GM21367 (cell line): ENCODE measurements at regions not wholly inside any gene's neighbourhood (a gene's known extent, or its start where the extent isn't known, plus 50 kb on each side); places are given as distances from the start of the nearest gene placed in this dataset.

Source experiments
- ATAC-seq: cut with Tn5 transposase; IDR thresholded peaks from one replicate; pipeline ENCODE4 v1.9.1; 2021; ENCODE audit not compliant: unreplicated experiment

DNA sequence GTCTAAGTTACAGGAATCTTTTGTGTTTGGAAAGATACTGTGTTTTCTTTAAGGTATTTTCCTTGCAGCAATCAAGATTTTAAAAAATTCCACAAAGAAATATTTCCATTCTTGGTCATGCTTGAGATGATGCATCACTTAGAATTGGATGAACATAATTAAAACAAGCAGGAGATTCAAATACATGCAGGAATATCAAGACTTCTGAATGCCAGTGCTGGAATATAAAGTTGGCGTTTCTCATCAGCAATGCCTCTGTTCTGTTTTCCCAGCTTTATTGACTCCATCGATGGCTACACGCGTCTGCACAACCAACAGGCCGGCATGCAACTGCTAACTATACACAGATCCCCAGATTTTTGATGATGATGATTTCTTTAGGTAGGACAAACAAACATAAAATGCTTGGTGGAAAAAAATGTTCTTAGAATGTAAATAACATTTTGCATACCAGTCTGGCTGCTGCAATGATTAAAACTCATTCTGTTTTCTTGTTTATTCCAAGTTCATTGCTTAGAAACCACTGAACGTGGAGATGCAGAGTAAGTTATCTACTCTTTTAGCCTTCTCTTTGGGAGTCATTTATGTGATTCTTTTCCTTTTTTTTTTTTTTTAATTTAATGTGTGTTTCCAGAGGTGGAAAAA, 91.3 kb upstream of the FAM171A1 start:
- no peak for ATAC-seq

DNA sequence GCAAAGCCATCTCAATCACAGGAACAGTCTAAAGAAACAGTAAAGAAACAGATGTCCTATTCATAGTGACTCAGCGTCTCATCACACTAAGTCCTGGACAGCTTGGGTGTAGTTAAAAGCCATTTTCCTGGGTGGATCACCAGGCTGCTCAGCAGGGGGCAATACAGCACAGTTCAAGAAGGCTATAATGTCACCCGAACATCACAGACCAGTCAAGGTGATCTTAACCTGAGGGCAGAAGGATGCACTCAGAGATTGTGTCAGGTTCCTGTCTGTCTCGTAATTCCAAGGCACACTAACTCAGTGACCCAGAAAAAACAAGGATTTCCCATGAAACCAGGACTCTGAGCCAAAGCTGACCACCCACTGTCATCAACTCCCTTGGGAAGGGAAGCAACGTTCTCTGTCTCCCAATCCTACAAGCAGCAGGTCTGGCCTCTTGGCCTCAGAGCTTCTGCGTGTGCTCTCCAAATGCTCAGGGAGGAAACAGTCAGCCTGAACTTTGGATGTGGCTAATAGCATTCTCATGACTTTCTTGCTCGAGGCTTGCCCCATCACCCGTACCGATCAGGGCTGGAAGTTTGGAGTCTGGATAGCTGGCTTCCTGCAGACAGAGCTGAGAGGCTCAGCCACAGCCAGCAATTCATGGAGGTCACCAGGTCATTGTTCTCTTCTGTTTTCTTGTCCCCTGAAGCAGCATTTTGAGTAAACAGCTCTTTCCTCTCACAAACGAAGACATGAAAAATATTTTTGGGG, 90.4 kb upstream of the FAM171A1 start:
- ATAC-seq: no peak

DNA sequence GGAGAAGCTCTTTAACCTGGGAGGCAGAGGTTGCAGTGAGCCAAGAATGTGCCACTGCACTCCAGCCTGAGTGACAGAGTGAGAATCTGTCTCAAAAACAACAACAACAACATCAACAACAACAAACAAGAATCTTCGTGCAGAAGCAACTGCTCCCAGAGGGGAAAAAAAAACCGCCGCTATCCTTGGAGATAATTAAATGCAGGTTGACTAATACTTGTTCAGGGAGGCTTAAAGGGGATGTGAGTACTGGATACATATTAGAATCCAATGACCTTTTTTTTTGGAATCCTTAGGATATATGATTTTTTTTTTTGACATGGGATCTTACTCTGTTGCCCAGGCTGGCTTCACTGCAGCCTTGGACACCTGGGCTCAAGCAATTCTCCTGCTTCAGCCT, 89.6 kb upstream of the FAM171A1 start:
- no peak for ATAC-seq

DNA sequence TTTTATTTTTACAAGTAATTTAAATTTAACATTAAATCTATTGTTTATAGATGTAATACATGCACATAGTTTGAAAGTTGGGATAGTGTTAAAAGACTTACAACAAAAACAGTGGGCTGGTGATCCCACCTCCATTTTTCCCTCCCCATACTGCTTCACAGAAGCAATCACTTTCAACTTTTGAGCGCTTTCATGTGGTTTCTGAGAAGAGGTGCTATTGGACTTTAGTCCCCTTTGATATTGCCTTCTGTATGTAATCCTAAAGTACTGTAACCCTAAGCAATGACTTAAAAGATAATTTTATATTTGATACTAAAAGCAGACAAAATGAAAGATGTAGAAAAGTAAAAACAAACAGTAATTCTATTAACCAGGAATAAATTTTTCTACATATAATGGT, 88.1 kb upstream of the FAM171A1 start:
- no peak for ATAC-seq

DNA sequence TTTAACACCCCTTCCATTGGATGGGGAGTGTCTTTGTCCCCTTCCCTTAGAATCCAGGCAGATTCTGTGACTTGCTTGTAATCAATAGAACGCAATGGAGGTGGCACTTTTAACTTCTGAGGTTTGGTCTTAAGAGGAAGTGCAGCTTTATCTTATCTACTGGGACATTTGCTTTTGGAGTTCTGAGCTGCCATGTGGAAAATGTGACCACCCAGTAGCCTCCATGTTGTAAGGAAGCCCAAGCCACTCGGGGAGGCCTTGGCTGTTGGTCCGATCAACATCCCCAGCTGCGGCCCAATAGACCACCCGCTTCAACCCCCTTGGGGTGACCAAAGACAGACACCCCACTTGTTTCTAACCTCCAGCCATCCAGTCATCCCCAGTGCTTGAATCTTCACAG, 86.3 kb upstream of the FAM171A1 start:
- ATAC-seq: no peak

DNA sequence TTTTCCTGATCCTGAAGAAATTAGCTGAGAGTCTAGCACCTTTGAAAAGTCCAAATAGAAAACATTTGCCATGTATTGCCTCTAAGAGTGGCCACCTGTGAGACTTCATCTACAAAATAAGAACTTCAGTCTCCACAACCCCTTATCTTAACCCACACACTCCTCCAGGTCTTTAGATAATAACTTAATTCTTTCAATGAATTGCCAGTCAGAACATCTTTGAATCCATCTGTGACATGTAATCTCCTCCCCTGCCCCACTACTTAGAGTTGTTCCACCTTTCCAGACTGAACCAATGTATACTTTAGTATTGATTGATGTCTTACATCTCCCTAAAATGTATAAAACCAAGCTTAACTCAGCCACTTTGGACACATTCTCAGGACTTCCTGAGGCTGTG, 84.4 kb upstream of the FAM171A1 start:
- ATAC-seq: no peak

DNA sequence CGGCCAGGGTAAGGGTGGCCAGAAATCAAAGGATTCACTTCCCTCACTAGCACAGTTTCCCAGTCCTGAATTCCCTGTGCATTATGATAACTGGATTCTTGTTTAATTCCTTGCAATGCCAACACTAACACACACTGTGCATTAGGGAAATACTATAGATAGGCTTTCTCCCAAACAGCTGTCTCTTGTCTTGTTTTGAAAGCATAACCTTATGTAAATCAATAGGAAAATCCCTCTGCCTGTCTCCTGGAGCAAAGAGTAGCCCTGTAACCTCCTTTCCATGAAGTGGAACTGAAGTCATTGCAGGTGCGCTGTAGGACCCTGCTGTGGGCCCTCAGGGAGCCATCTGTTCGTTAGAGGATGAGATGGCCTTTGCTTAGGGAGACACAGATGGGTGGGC, 82.8 kb upstream of the FAM171A1 start:
- ATAC-seq: no peak

DNA sequence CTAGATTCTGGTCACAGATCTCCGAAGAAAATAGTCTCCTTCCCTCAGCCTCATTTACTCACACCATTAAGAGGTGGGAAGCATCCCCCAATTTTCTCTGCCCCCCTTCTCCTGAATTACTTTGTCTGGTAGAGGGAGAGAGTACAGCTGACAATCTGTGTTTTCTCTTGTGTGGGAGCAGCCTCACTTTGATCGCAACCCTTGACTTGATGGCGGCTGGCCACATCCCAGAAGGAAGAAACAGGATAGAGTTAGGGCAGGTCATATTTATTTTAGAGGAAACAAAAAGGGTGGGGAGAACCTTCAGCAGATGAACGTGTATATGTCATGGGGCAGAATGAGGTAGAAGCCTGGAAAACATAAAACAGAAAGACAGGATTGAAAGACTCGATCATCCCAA, 82.4 kb upstream of the FAM171A1 start:
- no peak for ATAC-seq

DNA sequence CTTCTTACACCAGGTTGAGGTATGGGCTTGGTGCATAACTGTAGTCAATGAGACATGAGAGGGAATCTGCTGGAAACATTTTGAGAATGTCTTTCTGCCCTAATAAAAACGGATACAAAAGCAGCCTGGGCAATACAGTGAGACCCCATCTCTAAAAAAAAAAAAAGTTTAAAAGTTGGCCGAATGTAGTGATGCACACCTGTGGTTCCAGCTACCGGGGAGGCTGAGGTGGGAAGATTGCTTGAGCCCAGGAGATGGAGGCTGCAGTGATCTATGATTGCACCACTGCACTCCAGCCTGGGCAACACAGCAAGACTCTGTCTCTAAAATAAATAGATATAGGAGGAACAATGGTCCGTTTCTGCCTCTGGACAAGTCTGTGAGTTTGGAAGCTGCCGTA, 81.5 kb upstream of the FAM171A1 start:
- no peak for ATAC-seq

DNA sequence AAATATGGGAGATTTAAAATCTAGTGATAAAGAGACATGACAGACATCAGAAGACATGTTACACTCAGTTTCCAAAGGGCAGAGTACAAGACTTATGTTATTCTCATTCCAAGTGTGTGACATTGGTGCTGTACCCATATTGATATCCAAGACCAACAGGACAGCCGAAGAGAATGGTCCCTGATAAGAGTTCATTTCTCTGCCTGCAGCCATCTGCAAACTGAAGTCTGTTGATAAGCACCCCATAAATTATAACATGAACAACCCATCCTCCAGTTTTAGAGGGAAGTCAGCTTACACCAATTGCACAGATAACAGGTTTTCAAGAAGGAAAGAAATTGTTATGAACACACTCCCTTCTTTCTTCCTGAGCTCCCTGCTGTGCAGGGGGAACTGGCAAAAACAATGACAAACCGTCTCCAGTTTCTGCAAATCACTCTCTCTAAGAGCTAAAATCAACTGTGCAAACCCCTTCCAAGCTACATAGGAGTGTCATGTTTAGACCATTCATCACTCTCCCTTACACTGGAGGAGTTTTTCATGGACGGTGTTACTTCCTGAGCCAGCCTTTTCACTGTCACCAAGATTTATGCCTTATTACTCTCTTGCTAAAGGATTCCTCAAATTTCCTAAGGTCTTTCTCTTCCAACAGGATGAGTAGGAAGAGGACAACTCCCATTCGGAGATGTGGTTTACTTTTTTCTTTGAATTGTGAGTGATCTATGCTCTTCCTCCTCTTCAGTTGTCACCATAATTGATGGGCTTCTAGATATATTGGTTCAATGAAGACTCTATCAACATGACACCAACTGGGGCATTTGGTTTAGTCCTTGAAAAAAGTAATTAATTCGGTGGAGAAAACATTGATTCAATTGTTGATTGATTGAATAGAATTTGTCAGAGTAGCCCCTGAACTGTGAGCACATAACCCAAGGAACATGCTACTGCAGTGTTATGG, 80.3 kb upstream of the FAM171A1 start:
- ATAC-seq: no peak

DNA sequence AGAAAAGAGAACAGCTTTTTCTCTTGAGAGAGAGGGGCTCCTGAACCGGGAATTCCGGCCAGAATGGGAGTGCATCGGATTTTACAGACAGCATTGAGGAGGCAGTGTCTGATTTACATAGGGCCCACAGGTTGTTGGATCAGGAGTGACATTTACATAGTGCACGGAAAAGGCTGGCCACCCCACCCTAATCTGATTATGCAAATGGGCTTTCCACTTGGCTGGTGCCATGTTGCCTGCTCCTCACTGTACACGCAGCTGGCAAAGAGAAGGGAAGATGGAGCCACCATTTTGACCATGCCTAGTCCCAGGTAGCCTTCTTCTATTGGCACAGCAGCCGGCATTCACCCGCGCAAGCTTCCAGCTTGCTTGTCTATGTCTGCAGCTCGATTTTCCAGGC, 77.5 kb upstream of the FAM171A1 start:
- no peak for ATAC-seq

DNA sequence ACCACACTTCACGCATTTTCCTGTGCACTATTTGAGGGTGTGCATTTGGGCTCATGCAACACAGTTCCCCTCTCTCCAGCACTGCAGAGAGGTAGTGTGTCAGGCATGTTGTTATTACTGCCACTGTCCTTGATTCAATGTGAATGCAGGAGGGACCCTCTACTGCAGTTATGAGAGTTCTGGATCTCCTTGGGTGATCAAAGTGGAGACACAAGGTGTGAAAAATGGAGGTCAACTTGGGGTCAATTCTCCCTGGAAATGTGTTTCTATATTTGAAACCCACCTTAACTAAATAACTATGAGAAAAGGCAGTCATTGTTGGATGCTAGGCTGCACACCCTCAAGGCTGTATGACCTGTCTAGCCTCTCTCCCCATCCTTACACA, 73.9 kb upstream of the FAM171A1 start:
- ATAC-seq: no peak

DNA sequence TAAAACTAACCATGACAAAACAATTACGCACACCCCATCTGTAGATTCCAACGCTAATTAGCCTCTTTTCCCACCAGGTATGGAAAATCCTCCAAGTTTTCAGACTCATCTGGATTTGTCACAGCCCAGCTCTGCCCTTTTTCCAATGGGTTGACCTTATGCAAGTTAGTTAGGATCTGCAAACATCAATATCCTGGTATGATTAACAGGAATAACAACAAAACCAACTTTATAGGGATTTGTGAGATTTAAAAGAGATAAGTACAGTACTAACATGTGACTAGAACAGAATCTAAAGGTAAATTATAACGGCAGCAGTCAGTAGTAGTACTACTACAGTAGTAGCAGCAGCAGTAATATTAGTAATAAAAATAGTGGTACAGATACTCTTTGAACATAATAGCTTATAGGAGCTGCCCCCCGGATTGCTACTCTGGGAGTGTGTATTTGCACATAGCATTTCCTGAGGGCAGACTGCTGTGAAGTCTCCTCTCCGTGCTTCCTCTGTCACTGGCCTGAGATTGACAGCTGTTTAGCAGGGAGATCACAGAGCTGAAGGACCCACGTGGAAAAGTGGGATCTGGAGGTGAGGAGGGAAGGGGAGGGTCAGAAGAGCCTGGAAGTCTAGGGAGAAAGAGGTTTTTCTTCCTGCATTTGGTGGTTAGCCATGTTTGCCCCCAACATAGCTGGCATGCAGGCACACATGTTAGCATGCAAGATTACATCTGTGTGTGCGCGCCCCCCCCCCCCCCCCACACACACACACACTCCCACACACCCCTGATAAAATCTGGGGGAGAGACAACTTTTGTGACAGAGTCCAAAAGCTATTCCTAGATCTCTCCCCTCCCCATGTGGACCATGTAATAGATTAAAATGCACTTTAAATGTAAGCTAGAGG, 73.3 kb upstream of the FAM171A1 start:
- ATAC-seq: no peak

DNA sequence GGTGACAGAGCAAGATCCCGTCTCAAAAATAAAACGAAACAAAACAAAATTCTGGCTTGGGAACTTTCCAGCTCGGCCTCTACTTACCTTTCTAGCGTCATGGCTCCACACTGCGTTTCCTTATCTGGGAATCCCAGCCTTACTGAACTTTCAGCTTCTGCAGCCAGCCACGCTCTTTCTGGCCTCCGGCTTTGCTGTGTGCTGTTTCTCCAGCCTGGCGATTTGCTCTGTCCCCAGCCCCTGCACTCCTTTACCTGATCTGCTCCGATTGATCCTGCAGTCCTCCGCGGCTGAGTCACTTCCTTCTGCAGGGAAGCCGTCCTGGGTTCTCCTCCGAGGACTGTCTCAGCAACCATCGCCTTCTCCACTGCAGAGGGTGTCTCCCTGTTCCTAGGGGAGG, 71.0 kb upstream of the FAM171A1 start:
- ATAC-seq: no peak

DNA sequence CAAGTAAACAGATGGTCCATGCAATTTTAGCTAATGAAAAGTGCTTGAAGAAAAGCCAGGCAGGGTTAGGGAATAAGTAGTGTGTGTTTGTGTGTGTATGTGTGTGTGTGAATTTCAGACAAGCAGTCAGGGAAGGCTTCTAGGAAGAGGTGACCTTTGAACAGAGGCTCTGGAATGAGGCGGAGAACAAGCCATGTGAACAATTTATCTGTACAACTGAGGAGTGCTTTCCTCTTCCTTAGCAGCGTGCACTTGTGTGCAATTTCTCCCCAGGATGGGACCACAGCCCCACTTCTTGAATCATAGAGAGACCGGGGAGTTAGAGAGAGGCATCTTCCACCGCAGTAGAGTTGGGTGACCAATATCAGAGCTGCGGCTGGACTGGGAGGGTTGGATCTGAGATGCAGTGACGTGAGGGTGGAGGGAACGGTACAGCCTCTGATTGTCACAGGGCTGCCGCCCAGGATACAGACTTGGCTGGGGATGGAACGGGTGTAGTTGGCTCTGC, 69.2 kb upstream of the FAM171A1 start:
- no peak for ATAC-seq

DNA sequence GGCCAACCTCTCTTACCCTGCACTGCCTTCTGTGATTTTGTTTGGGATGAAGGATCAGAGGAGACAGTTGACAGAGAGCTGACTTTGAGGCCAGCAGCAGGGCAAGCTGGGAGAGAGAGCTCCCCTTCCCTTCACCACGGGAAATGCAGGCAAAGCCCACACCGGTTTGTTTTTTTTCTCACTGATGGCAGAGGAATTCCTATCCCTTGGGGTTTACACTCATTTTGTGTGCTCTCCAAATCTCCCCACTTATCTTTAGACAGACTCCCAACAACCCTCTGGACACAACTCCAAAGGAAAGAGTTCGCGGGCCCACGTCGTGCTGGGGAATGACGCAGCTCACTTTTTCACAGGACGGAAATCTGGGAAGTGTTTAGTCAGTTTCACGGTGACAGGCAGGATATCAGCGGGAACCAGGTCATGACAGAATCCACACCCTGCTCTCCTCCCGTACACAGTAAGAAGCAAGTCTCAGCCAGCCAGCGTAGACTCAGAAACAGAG, 68.3 kb upstream of the FAM171A1 start:
- no peak for ATAC-seq

DNA sequence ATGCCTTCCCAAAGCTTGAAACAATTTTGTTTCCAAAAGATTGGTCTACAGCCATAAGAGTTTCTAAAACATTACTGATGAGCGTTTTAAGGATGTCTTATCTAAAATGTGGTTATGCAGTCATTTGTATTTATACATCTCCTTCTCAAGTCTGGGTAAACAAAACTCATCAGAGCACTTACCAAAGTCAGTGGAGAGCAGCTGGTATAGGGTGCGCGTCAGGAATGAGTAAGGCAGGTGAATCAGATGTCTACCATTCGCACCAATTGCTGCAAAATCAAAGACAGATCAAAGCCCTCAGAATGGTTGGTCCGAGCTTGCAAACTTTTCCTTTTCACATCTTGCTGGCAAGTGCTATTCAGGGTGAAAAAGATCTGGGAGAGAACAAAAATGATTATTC, 65.6 kb upstream of the FAM171A1 start:
- no peak for ATAC-seq

DNA sequence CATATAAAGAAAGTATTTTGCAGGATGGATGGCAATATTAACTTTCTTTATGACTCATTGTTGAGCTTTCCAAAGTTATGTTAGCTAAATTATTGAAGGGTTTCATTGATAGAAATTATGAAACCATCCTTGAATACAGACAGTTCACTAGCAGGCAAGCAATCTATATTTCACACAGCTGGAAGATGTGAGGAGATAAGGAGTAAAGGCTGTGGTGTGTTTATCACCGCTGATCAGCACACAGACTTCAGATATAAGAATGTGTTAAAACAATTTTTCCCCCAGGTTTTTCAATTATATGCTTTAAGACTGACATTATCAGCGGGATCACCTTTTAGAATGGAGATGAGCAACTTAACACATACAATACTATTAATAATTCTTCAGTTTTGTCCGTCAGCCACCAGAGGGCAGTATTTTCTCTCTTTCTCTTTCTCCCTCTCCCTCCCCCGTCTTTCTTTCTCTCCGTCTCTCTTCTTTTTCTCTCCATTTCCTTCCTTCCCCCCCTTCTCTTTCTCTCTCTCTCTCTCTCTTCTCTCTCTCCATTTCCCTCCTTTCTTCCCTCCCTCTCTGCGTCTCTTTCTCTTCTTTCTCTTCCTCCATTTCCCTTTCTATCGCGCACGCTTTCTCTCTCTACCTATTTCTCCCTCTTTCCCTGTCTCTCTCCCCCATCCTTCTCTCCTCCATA, 62.9 kb upstream of the FAM171A1 start:
- peak; percentile 57 for ATAC-seq

DNA sequence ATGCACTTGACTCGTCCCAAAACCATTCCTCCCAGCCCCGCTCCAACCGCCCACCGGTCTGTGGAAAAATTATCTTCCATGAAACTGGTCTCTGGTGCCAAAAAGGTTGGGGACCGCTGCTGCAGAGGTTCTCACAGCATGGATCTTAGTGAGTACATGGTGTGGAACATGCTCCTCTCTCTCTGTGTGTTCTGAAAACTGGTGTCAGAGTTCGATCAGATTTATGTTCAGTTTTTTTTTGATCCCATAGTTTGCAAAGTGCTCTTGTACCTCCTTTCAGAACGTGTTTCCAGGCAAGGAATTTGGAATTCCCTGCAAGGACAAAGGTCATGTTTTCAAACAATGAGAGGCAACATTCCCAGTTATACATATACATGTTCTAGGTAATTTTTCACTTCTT, 61.2 kb upstream of the FAM171A1 start:
- ATAC-seq: no peak
